ENCODE measurements at regions not wholly inside any gene's neighbourhood (a gene's known extent, or its start where the extent isn't known, plus 50 kb on each side); places are given as distances from the start of the nearest gene placed in this dataset.
A peak's percentile ranks its signal among the peaks of the same experiment; 100 is the strongest.
"Not testable (repeated sequence)": the region's sequence is repeated elsewhere in the genome, so short reads cannot be mapped to it uniquely, and the experiment has no call there.

DNA sequence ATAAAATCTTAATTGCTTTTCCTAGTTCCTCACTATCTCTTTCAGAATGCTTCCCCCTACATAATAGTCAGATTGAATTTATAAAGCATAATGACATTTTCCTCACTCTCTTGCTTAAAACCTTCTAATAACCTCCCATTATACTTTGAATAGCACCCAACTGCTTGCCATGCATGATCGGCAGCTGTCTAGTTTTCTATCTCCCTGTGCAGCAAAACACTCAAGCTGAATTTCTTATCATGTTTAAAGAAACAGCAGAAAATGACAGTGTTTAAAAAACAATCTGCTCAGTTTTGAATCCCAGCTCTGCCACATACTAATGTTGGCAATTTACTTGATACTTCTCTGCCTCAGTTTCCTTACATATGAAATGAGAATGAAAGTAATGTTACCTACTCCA is 947.1 kb upstream of the HS3ST1 start:
- ATAC-seq (ENCODE audit: low FRiP score) (no peak), DNase-seq (ENCODE audit: low spot score) (no peak)
- TF ChIP-seq, protein P1, sequence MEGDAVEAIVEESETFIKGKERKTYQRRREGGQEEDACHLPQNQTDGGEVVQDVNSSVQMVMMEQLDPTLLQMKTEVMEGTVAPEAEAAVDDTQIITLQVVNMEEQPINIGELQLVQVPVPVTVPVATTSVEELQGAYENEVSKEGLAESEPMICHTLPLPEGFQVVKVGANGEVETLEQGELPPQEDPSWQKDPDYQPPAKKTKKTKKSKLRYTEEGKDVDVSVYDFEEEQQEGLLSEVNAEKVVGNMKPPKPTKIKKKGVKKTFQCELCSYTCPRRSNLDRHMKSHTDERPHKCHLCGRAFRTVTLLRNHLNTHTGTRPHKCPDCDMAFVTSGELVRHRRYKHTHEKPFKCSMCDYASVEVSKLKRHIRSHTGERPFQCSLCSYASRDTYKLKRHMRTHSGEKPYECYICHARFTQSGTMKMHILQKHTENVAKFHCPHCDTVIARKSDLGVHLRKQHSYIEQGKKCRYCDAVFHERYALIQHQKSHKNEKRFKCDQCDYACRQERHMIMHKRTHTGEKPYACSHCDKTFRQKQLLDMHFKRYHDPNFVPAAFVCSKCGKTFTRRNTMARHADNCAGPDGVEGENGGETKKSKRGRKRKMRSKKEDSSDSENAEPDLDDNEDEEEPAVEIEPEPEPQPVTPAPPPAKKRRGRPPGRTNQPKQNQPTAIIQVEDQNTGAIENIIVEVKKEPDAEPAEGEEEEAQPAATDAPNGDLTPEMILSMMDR (IDR thresholded peaks at IDR 0.05) = no peak

DNA sequence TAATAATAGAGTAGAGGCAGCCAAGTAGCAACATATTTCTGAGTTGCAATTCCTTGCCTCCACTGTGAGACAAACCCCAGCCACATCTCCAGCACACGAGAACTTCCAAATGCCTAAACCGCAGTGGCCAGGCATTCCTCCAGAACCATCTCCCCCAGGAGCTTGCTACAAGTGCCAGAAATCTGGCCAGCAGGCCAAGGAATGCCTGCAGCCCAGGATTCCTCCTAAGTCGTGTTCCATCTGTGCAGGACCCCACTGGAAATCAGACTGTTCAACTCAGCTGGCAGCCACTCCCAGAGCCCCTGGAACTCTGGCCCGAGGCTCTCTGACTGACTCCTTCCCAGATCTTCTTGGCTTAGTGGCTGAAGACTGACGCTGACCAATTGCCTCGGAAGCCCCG is 937.2 kb upstream of the HS3ST1 start:
- ATAC-seq (ENCODE audit: low FRiP score); DNase-seq (ENCODE audit: low spot score): not testable (repeated sequence)

DNA sequence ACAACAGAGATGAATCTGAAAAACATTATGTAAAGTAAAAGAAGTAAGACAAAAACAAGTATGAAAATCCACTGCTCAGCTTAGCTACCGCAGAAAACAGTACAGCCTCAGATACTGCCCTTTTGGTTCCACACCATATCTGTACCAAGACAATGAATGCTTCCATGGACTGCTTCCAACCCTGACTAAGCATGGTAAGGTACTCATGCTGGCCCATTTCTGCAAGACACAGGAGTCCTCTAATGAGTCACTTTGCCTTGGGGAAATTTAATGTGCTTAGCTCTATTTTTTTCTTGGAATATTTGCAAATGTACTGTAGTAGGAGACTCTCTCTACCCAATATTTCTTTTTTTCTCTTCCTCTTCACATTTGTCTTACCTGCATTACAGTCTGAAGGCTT is 931.7 kb upstream of the HS3ST1 start:
- DNase-seq (ENCODE audit: low spot score) = no peak
- TF ChIP-seq, protein P1 (IDR thresholded peaks at IDR 0.05) = no peak

DNA sequence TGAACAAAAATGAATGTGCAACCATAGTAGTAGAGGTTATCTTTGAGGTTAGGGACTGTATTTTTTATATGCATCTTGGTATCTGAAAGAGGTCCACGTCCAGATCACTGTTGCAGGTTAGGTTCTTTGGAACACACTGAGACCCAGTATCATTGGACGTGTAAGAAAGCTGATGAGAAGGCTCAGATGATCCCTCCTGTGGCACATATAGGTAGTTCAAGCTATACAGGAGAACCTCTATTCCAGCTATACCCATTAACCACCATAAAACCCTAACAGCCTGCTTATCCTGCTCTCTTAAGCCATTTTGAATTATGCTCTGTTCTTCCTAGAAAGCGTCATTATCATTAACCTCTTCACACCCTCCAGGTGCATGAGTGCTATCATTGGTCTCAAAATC is 930.7 kb upstream of the HS3ST1 start:
- DNase-seq (ENCODE audit: low spot score) (no peak), ATAC-seq (ENCODE audit: low FRiP score) (no peak)
- TF ChIP-seq, protein P1 (IDR thresholded peaks at IDR 0.05) = no peak

More for the DNA sequence above, 931.7 kb upstream of the HS3ST1 start:
- ATAC-seq (ENCODE audit: low FRiP score) = no peak

DNA sequence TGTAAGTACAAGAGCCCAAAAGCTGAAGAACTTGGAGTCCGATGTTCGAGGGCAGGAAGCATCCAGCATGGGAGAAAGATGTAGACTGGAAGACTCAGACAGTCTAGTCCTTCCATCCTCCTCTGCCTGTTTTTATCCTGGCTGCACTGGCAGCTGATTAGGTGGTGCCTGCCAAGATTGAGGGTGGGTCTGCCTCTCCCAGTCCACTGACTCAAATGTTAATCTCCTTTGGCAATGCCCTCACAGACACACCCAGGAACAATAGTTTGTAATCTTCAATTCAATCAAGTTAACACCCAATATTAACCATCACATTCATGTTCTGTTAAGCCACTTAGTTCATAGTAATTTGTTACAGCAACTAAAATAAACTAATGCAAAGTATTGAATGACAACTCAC is 904.4 kb upstream of the HS3ST1 start:
- DNase-seq (ENCODE audit: low spot score); ATAC-seq (ENCODE audit: low FRiP score): not testable (repeated sequence)

DNA sequence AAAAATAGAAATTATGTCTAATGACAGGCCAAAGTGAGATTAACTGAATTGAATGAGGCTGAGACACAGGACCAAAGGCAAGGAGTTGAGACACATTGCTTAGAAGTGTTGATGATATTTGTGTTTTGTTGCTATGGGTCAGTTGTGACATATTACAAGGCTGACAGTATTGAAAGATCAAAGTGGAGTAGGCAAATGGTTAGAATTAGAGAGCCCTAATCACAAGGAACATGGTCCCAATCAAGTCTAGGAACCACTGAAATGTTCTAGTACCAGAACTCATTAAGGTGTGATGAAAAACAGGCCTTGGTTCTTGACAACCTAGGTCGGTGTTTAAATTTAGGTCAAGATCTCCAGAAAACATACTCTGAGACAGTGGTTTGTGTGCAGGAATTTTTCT is 896.3 kb upstream of the HS3ST1 start:
- ATAC-seq (ENCODE audit: low FRiP score) = no peak
- TF ChIP-seq, protein P1 (IDR thresholded peaks at IDR 0.05) = no peak

DNA sequence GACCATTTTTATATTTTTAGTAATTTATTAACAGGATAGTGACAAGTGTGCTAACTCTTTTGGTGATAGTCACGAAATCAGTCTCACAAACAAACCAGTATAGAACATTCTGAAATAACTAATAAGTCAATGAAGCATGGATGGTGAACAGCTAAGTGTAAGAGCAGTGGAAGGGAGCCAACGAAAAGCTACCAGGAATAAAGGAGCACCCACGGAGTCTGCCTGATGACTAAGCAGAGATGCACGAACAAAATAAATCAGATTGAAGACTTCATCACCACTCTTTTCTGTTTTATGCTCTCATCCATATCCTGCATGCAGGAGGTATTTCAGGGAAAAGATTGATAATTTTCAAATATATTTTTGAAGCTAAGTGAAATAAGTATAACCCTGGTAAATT is 891.1 kb upstream of the HS3ST1 start:
- peak; percentile 68 for ATAC-seq (ENCODE audit: low FRiP score)
- TF ChIP-seq, protein P1 (IDR thresholded peaks at IDR 0.05) = no peak
- no peak for DNase-seq (ENCODE audit: low spot score)

More for the DNA sequence above, 896.3 kb upstream of the HS3ST1 start:
- DNase-seq (ENCODE audit: low spot score) = no peak

DNA sequence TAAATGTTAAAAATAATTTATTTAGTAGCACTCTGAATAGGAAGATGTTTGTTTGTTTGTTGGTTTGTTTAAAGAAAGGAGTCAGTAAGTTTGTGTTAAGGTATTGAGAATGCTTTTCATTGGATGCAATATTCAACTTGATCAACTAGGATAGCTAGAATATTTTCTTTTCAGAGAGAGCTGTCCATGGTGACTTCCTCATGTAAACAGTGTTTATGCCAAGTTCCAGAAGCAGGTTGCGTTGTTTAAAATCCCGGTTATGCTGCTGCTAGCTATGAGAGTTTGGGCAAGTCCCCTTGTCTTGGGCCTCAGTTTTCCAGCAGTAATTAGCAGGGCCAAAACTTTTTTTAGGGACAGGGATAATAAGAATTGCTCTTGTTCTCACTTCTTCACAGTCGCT is 876.2 kb upstream of the HS3ST1 start:
- no peak for ATAC-seq (ENCODE audit: low FRiP score)
- TF ChIP-seq, protein P1 (IDR thresholded peaks at IDR 0.05) = no peak
- DNase-seq (ENCODE audit: low spot score) = no peak
